ENCODE measurements at regions not wholly inside any gene's neighbourhood (a gene's known extent, or its start where the extent isn't known, plus 50 kb on each side); places are given as distances from the start of the nearest gene placed in this dataset.

GRCh38 chr10:4303045-4303444, 518.0 kb upstream of the KLF6 start:
- TF ChIP-seq CTCF (IDR thresholded peaks at IDR 0.05) (no peak), POLR2A (IDR thresholded peaks at IDR 0.05) (no peak), EP300 (IDR thresholded peaks at IDR 0.05) (no peak)

Data from sigmoid colon (tissue), 4 donors.